Activated CD8-positive, alpha-beta memory T cell treated with anti-CD3 and anti-CD28 coated beads, Interleukin-2, amount 50 U/mL, for 4 hours (primary cell): ENCODE measurements at regions not wholly inside any gene's neighbourhood (a gene's known extent, or its start where the extent isn't known, plus 50 kb on each side); places are given as distances from the start of the nearest gene placed in this dataset.
A peak's percentile ranks its signal among the peaks of the same experiment; 100 is the strongest.
"Not testable (repeated sequence)": the region's sequence is repeated elsewhere in the genome, so short reads cannot be mapped to it uniquely, and the experiment has no call there.

Experiments used
- DNase-seq: peaks from one replicate; pipeline ENCODE4 v3.0.0-alpha.2; 2020

DNA sequence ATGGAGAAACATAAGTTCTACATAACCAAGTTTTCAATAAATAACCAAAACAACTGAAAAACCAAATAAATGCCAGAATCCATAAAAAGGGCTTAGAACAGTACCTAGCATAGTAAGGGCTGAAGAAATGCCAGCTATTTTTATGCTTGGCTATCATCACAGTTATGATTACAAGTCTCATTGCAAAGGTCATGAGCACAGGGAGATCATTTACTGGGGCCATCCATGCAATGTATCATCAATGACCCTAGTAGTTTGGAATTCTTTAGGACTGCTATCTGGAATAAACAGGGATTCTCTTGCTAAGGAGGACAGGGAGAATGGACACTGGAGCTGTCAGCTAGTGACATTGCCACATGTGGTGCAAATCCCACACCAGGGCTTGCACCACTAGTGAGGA lies 92.5 kb upstream of the NAP1L1 start:
- no peak for DNase-seq

- not testable (repeated sequence) for DNase-seq
These were observed 91.5 kb upstream of the NAP1L1 start for GRCh38 chr12:76175946-76176345.

DNA sequence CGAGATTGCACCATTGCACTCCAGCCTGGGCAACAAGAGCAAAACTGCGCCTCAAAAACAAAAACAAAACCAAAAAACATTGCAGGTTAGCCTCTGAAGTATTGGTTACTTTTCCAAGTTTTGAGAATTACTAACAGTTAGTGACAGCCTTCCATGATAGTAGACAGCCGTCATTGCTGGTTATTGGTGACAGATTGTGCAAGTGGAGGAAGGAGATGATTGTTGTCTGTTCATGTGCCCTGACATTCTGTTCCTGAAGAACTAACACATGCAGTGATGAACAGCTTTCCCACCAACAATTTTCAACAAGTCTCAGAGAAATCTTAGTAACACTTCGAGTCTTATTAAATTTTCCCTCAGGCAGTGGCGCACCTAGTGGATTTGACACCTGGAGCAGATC lies 89.3 kb upstream of the NAP1L1 start:
- no peak for DNase-seq

DNA sequence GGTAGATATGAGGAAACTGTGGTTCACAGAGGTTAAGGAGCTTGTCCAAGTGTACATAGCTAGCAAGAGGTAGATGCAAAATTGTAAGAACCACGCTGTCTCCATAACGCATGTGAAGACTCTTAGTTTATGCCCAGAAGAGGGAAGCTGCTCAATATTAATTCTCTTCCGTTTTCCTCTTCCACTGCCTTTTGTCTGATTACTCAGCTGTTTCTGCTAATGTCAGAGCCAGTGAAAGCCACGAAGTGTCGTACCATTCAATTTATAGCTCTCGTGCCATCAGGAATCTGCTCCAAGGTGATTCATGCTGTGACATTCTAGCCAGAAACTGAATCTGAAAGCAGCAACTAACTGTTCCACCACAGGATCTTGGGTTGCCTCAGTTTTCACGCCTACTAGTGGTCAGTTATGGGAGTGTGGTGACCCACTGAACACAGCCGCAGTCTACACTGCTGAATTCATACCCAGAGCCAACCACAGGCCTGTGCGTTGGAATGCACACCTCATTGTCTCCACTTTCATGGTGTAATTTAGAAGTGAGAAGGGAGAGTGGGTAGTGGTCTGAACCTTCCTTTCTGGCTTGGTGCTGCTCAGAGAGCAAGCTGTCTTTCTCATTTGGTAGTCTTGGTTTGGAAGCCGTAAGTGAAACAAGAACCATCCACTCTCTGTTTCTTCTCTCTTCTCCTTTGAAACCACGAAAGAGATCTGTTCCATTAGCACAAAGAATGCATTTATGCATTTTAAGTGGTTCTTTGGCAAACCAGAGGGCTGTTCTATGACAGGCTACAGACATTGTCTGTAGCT lies 74.2 kb upstream of the NAP1L1 start:
- peak; percentile 52 for DNase-seq

- no peak for DNase-seq
These were observed 72.2 kb upstream of the NAP1L1 start for GRCh38 chr12:76156726-76157125.

DNA sequence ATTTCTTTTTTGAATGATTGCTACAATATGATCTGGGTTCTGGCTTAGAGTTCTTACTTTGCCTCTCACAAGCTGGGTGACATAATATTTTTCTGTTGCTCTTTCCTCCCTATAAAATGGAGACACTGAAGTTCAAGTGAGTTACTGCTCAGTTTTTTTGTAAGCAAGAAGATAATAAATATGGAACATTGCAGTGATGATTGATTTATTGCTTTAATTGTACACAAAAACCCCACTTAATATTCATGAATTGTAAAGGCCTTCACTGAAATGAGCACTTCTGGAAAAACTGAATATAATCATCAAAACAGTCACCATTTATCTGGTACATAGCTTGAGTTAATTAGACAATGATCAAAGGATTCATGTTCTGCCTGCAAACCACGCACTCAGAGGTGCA lies 71.8 kb upstream of the NAP1L1 start:
- DNase-seq = no peak

DNA sequence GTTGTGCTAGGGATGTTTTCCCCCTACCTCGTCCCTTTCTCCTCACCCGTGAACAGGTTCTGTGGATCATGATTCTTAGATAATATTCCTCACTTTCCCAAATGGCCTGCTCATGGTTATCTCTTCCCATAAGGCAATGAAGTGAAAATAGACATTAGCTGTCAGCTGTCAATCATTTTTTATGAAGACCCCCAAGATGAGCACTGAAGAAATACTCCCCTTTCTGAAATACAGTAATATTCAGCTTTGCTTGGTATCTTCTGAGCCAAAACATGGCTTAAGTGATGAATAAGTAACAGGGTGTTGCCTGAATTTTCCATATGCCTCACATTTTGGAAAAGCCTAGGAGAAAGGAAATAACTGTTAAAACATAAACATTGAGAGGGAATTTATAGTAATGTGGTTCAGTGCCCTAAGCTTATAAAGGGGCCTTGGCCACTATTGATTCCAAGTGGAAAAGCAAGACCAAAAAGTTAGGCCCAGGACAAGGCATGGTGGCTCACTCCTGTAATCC lies 70.7 kb upstream of the NAP1L1 start:
- no peak for DNase-seq

DNA sequence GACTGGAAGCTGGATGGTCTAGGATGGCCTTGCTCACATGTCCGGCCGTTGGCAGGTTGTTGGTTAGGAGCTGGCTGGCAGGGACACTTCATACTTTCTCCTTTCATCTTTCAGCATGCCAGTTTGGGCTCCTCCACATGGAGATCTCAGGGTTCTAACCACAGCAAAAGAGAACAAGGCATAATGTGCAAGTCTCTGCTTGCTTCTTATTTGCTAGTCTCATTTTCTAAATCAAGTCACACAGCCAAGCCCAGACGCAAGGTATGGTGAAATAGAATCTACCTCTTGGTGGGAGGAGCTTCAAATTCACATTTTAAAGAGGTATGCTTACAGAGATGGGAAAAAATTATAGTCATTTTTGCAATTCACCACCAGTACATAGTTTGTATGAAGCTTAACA lies 69.1 kb upstream of the NAP1L1 start:
- DNase-seq = no peak

DNA sequence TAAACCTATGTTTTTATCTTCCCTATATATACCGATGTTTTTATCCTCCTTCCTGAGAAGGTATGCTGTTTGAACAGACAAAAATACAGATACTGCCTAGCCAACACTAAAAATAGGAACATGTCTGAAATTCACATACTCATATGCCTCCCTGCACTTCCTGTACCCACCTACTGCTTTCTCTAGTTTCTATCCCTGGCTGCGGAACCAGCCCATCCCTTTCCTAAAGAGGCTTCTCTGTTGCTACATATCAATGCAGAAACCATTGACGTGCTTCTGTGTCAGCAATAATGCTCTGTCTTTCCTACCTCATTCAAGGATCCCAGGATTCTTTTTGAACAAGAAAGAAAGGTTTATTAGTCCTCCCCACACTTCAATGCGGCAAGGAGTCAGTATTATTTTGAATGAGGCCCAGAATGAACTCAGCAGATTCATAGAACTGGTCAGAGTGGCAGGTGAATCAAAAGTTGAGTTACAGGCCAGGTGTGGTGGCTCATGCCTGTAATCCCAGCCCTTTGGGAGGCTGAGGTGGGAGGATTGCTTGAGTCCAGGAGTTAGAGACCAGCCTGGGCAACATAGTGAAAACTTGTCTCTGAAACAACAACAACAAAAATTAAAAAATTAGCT lies 67.8 kb upstream of the NAP1L1 start:
- no peak for DNase-seq

GRCh38 chr12:76144245-76144549 lies 59.7 kb upstream of the NAP1L1 start:
- peak; percentile 36 for DNase-seq

- no peak for DNase-seq
These were observed 59.1 kb upstream of the NAP1L1 start for GRCh38 chr12:76143343-76144244.

DNA sequence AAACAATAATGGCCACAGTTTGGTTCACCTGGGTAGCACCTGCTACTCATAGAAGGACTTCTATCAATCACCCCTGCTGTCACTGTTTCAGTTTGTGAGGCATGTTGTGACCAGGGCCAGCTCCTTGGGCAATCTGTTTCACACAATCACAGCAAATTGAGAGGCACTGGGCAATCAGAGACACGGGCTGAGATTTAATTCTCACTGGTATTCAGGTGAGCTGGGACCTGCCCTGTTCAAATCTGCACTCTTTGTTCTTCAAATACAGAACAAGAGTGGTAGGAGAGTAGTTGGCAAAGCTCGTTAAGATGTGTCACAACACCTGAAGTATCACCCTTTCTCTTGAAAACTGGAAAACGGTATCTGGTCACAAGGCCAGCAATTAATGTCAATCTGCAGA lies 57.8 kb upstream of the NAP1L1 start:
- DNase-seq = no peak

- DNase-seq = no peak
These were observed 54.2 kb upstream of the NAP1L1 start for GRCh38 chr12:76138656-76139055.

DNA sequence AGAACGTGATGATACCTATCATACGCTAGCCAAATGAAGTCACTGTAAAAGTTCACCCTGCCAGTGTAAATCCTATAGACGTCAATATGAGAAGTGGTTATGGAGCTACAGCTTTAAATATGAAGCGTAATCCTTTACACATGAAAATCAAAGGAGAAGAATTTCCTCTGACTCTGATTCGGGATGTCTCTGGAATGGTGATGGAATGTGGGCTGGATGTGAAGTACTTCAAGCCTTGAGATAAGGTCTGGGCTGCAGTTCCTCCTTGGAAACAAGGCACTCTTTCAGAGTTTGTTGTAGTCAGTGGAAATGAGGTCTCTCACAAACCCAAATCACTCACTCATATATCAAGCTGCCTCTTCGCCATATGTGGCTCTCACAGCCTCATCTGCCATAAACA lies 53.1 kb upstream of the NAP1L1 start:
- DNase-seq = no peak

GRCh38 chr12:76135456-76135855 lies 51.0 kb upstream of the NAP1L1 start:
- no peak for DNase-seq
